ENCODE measurements at regions not wholly inside any gene's neighbourhood (a gene's known extent, or its start where the extent isn't known, plus 50 kb on each side); places are given as distances from the start of the nearest gene placed in this dataset.
"Not testable (repeated sequence)": the region's sequence is repeated elsewhere in the genome, so short reads cannot be mapped to it uniquely, and the experiment has no call there.

- no peaks in the 10 kb centered on the region for H3K36me3 Mint-ChIP-seq
- ChIA-PET CTCF (no interaction called here), POLR2A (no interaction called here)
Observed at GRCh38 chr7:67916571-67917436, 920.2 kb downstream of the TYW1 start.

GRCh38 chr7:67917437-67917755 is 920.8 kb downstream of the TYW1 start:
- DNase-seq, result no peak
- POLR2A ChIA-PET, result no interaction called here
- H3K9me3 ChIP-seq (ENCODE audit: low read length), result peaks cover 7% of the 10 kb centered on the region
- no peaks in the 10 kb centered on the region for H3K4me1 ChIP-seq (ENCODE audit: insufficient read depth, low read length)
- Mint-ChIP-seq H3K4me1 (peaks cover 4 to 11% (median 5%) of the 10 kb centered on the region in 3 donors), H3K27ac (no peak overlapping the region), H3K4me3 (no peak overlapping the region), H3K9me3 (peaks cover 14 to 52% (median 37%) of the 10 kb centered on the region in 5 donors), H3K27me3 (no peaks in the 10 kb centered on the region), H3K36me3 (no peaks in the 10 kb centered on the region)
- H3K27me3 ChIP-seq (ENCODE audit: insufficient read depth, low read length, poor library complexity, severe bottlenecking), result no peaks in the 10 kb centered on the region
- no peak overlapping the region for H3K27ac ChIP-seq (ENCODE audit: low read depth, low read length)
- CTCF ChIA-PET, result no interaction called here
- no peaks in the 10 kb centered on the region for H3K36me3 ChIP-seq (ENCODE audit: insufficient read depth, low read length)
- no peak overlapping the region for H3K4me3 ChIP-seq (ENCODE audit: low read length)

More at GRCh38 chr7:67916571-67917436, 920.2 kb downstream of the TYW1 start:
- Mint-ChIP-seq H3K27ac (no peak overlapping the region), H3K27me3 (no peaks in the 10 kb centered on the region), H3K4me1 (peaks cover 4 to 11% (median 5%) of the 10 kb centered on the region in 3 donors), H3K4me3 (no peak overlapping the region), H3K9me3 (peaks cover 14 to 49% (median 33%) of the 10 kb centered on the region in 5 donors)
- H3K9me3 ChIP-seq (ENCODE audit: low read length), result peaks cover 7% of the 10 kb centered on the region
- DNase-seq, result no peak
- no peaks in the 10 kb centered on the region for H3K36me3 ChIP-seq (ENCODE audit: insufficient read depth, low read length)
- no peaks in the 10 kb centered on the region for H3K4me1 ChIP-seq (ENCODE audit: insufficient read depth, low read length)
- H3K4me3 ChIP-seq (ENCODE audit: low read length), result no peak overlapping the region
- no peaks in the 10 kb centered on the region for H3K27me3 ChIP-seq (ENCODE audit: insufficient read depth, low read length, poor library complexity, severe bottlenecking)
- no peak overlapping the region for H3K27ac ChIP-seq (ENCODE audit: low read depth, low read length)

- DNase-seq, result peak in 1 of 5 donors; percentile 5
- Histone ChIP-seq H3K9me3 (ENCODE audit: low read length) (peaks cover 7% of the 10 kb centered on the region), H3K36me3 (ENCODE audit: insufficient read depth, low read length) (no peaks in the 10 kb centered on the region), H3K4me3 (ENCODE audit: low read length) (peak overlapping the region; percentile 9), H3K27me3 (ENCODE audit: insufficient read depth, low read length, poor library complexity, severe bottlenecking) (no peaks in the 10 kb centered on the region), H3K27ac (ENCODE audit: low read depth, low read length) (no peak overlapping the region), H3K4me1 (ENCODE audit: insufficient read depth, low read length) (no peaks in the 10 kb centered on the region)
- H3K36me3 Mint-ChIP-seq, result no peaks in the 10 kb centered on the region
- CTCF ChIA-PET, result no interaction called here
- H3K9me3 Mint-ChIP-seq, result peaks cover 15 to 54% (median 37%) of the 10 kb centered on the region in 5 donors
- no peaks in the 10 kb centered on the region for H3K27me3 Mint-ChIP-seq
- H3K4me3 Mint-ChIP-seq, result peak overlapping the region in 1 of 7 donors; percentile 39
- peaks cover 4 to 11% (median 5%) of the 10 kb centered on the region in 3 donors for H3K4me1 Mint-ChIP-seq
- POLR2A ChIA-PET, result no interaction called here
- H3K27ac Mint-ChIP-seq, result peak overlapping the region in 2 of 8 donors; percentile 63 to 78
Observed at GRCh38 chr7:67918158-67918557, 921.5 kb downstream of the TYW1 start.

GRCh38 chr7:67923286-67923685 is 926.7 kb downstream of the TYW1 start:
- peaks cover 4% of the 10 kb centered on the region for H3K9me3 ChIP-seq (ENCODE audit: low read length)
- peaks cover 0 to 1% of the 10 kb centered on the region in 2 donors for H3K27me3 Mint-ChIP-seq
- H3K4me1 ChIP-seq (ENCODE audit: insufficient read depth, low read length), result no peaks in the 10 kb centered on the region
- no peaks in the 10 kb centered on the region for H3K36me3 Mint-ChIP-seq
- no peaks in the 10 kb centered on the region for H3K36me3 ChIP-seq (ENCODE audit: insufficient read depth, low read length)
- peaks cover under 1 to 8% (median 1%) of the 10 kb centered on the region in 3 donors for H3K4me1 Mint-ChIP-seq
- no peak overlapping the region for H3K27ac ChIP-seq (ENCODE audit: low read depth, low read length)
- H3K4me3 Mint-ChIP-seq, result no peak overlapping the region
- DNase-seq, result no peak
- no peak overlapping the region for H3K4me3 ChIP-seq (ENCODE audit: low read length)
- peaks cover 4 to 29% (median 17%) of the 10 kb centered on the region in 5 donors for H3K9me3 Mint-ChIP-seq
- ChIA-PET POLR2A (no interaction called here), CTCF (no interaction called here)
- no peak overlapping the region for H3K27ac Mint-ChIP-seq
- no peaks in the 10 kb centered on the region for H3K27me3 ChIP-seq (ENCODE audit: insufficient read depth, low read length, poor library complexity, severe bottlenecking)

- CTCF ChIA-PET, result no interaction called here
- POLR2A ChIA-PET, result no interaction called here
- H3K27ac ChIP-seq (ENCODE audit: low read depth, low read length), result no peak overlapping the region
- peaks cover 0 to 13% (median 4%) of the 10 kb centered on the region in 5 donors for H3K9me3 Mint-ChIP-seq
- H3K4me1 ChIP-seq (ENCODE audit: insufficient read depth, low read length), result no peaks in the 10 kb centered on the region
- H3K27me3 ChIP-seq (ENCODE audit: insufficient read depth, low read length, poor library complexity, severe bottlenecking), result no peaks in the 10 kb centered on the region
- H3K4me3 ChIP-seq (ENCODE audit: low read length), result no peak overlapping the region
- H3K36me3 Mint-ChIP-seq, result no peaks in the 10 kb centered on the region
- no peaks in the 10 kb centered on the region for H3K4me1 Mint-ChIP-seq
- H3K9me3 ChIP-seq (ENCODE audit: low read length), result no peaks in the 10 kb centered on the region
- no peaks in the 10 kb centered on the region for H3K36me3 ChIP-seq (ENCODE audit: insufficient read depth, low read length)
- peaks cover 0 to 1% of the 10 kb centered on the region in 2 donors for H3K27me3 Mint-ChIP-seq
- no peak overlapping the region for H3K27ac Mint-ChIP-seq
- DNase-seq, result no peak
- H3K4me3 Mint-ChIP-seq, result no peak overlapping the region
Observed at GRCh38 chr7:67928141-67928540, 931.5 kb downstream of the TYW1 start.

GRCh38 chr7:67936447-67936846 is 939.8 kb downstream of the TYW1 start:
- CTCF ChIA-PET; H3K27ac ChIP-seq (ENCODE audit: low read depth, low read length); H3K9me3 ChIP-seq (ENCODE audit: low read length); H3K27me3 Mint-ChIP-seq; H3K36me3 Mint-ChIP-seq; DNase-seq; H3K4me1 ChIP-seq (ENCODE audit: insufficient read depth, low read length); H3K4me3 ChIP-seq (ENCODE audit: low read length); H3K27me3 ChIP-seq (ENCODE audit: insufficient read depth, low read length, poor library complexity, severe bottlenecking); H3K4me3 Mint-ChIP-seq; H3K4me1 Mint-ChIP-seq; POLR2A ChIA-PET; H3K27ac Mint-ChIP-seq; H3K36me3 ChIP-seq (ENCODE audit: insufficient read depth, low read length): not testable (repeated sequence)
- peaks cover 0 to 14% (median 8%) of the 10 kb centered on the region in 5 donors for H3K9me3 Mint-ChIP-seq

GRCh38 chr7:67940400-67940799 is 943.8 kb downstream of the TYW1 start:
- Mint-ChIP-seq H3K36me3 (no peaks in the 10 kb centered on the region), H3K27me3 (no peaks in the 10 kb centered on the region), H3K27ac (no peak overlapping the region), H3K9me3 (peaks cover 0 to 13% (median 9%) of the 10 kb centered on the region in 5 donors), H3K4me1 (no peaks in the 10 kb centered on the region), H3K4me3 (no peak overlapping the region)
- no peaks in the 10 kb centered on the region for H3K27me3 ChIP-seq (ENCODE audit: insufficient read depth, low read length, poor library complexity, severe bottlenecking)
- DNase-seq, result no peak
- ChIA-PET POLR2A (no interaction called here), CTCF (no interaction called here)
- H3K27ac ChIP-seq (ENCODE audit: low read depth, low read length), result no peak overlapping the region
- H3K4me3 ChIP-seq (ENCODE audit: low read length), result no peak overlapping the region
- H3K9me3 ChIP-seq (ENCODE audit: low read length), result no peaks in the 10 kb centered on the region
- H3K4me1 ChIP-seq (ENCODE audit: insufficient read depth, low read length), result no peaks in the 10 kb centered on the region
- H3K36me3 ChIP-seq (ENCODE audit: insufficient read depth, low read length), result no peaks in the 10 kb centered on the region

- no peaks in the 10 kb centered on the region for H3K9me3 ChIP-seq (ENCODE audit: low read length)
- H3K4me3 Mint-ChIP-seq, result no peak overlapping the region
- H3K36me3 Mint-ChIP-seq, result no peaks in the 10 kb centered on the region
- H3K27ac ChIP-seq (ENCODE audit: low read depth, low read length), result no peak overlapping the region
- ChIA-PET POLR2A (no interaction called here), CTCF (no interaction called here)
- no peak overlapping the region for H3K27ac Mint-ChIP-seq
- peaks cover 0 to 3% of the 10 kb centered on the region in 2 donors for H3K27me3 Mint-ChIP-seq
- no peak overlapping the region for H3K4me3 ChIP-seq (ENCODE audit: low read length)
- no peaks in the 10 kb centered on the region for H3K27me3 ChIP-seq (ENCODE audit: insufficient read depth, low read length, poor library complexity, severe bottlenecking)
- no peaks in the 10 kb centered on the region for H3K4me1 ChIP-seq (ENCODE audit: insufficient read depth, low read length)
- H3K9me3 Mint-ChIP-seq, result peaks cover 0 to 20% (median 8%) of the 10 kb centered on the region in 5 donors
- no peaks in the 10 kb centered on the region for H3K4me1 Mint-ChIP-seq
- DNase-seq, result no peak
- no peaks in the 10 kb centered on the region for H3K36me3 ChIP-seq (ENCODE audit: insufficient read depth, low read length)
Observed at GRCh38 chr7:67947191-67947590, 950.6 kb downstream of the TYW1 start.
